SU-DHL-6 (cell line): ENCODE measurements at regions not wholly inside any gene's neighbourhood (a gene's known extent, or its start where the extent isn't known, plus 50 kb on each side); places are given as distances from the start of the nearest gene placed in this dataset.

Source experiments
- H2AFZ ChIP-seq: fragments of 200-600 bp; sonication (generic); 2 replicates; pipeline ENCODE4 v1.6.1; 2014; ENCODE audit warnings: low read depth, mild to moderate bottlenecking, moderate library complexity, mixed read lengths, antibody characterized with exemption, low read length; ENCODE audit not compliant: severe bottlenecking
- H3F3A ChIP-seq: fragments of 200-600 bp; shearing (Covaris generic); 2 replicates; pipeline ENCODE4 v1.6.0; 2016; ENCODE audit warnings: antibody characterized with exemption, mild to moderate bottlenecking; ENCODE audit not compliant: insufficient read depth
- H3K27ac ChIP-seq: fragments of 200-600 bp; sonication (generic); 2 replicates; pipeline ENCODE4 v1.5.1; 2016; ENCODE audit warnings: low read depth, mild to moderate bottlenecking, low read length, moderate library complexity, mixed read lengths
- H3K27me3 ChIP-seq: fragments of 200-600 bp; sonication (generic), shearing (Covaris generic); 2 replicates; pipeline ENCODE4 v1.6.0; 2014; ENCODE audit warnings: mild to moderate bottlenecking, low read length
- H3K36me3 ChIP-seq: fragments of 200-600 bp; sonication (generic); 2 replicates; pipeline ENCODE4 v1.6.1; 2014; ENCODE audit warnings: mild to moderate bottlenecking, low read length, mixed read lengths
- H3K4me2 ChIP-seq: fragments of 300-600, 200-600 bp; shearing (Covaris generic), sonication (generic); 2 replicates; pipeline ENCODE4 v1.6.0; 2014; ENCODE audit warnings: low read length, low read depth, mild to moderate bottlenecking; ENCODE audit not compliant: poor library complexity, severe bottlenecking
- H3K4me3 ChIP-seq: fragments of 200-600 bp; sonication (generic); 2 replicates; pipeline ENCODE4 v1.5.1; 2014; ENCODE audit warnings: antibody characterized with exemption, low read length, mild to moderate bottlenecking, mixed read lengths; ENCODE audit not compliant: insufficient read depth, poor library complexity, severe bottlenecking
- H3K79me2 ChIP-seq: fragments of 200-600 bp; sonication (generic); 2 replicates; pipeline ENCODE4 v1.6.1; 2014; ENCODE audit warnings: mild to moderate bottlenecking, low read length, moderate library complexity; ENCODE audit not compliant: insufficient read depth
- H3K9ac ChIP-seq: fragments of 200-600 bp; sonication (generic); 2 replicates; pipeline ENCODE4 v1.7.0; 2014; ENCODE audit warnings: mild to moderate bottlenecking, low read length
- H3K9me2 ChIP-seq: fragments of 200-600 bp; sonication (generic); replicated peaks from 2 replicates; pipeline ENCODE4 v1.6.1; 2014; ENCODE audit warnings: low read length; ENCODE audit not compliant: insufficient read depth
- H3K9me3 ChIP-seq: fragments of 200-600 bp; sonication (generic); 2 replicates; pipeline ENCODE4 v1.6.1; 2014; ENCODE audit warnings: low read length, mixed read lengths; ENCODE audit not compliant: insufficient read depth
- H4K20me1 ChIP-seq: fragments of 200-600 bp; sonication (generic); 2 replicates; pipeline ENCODE4 v1.6.1; 2014; ENCODE audit warnings: low read depth, mild to moderate bottlenecking, antibody characterized with exemption, low read length, moderate library complexity, mixed read lengths
- CTCF ChIP-seq: fragments of 200-600 bp; sonication (generic); IDR thresholded peaks from one replicate; pipeline ENCODE4 v1.5.1; 2017; ENCODE audit warnings: antibody characterized with exemption, mild to moderate bottlenecking, low read length, moderate library complexity; ENCODE audit not compliant: insufficient read depth, poor library complexity, severe bottlenecking
- EZH2phosphoT487 ChIP-seq: fragments of 200-600 bp; sonication (generic), shearing (Covaris generic); conservative IDR thresholded peaks from 2 replicates; pipeline ENCODE4 v1.6.1; 2018; ENCODE audit warnings: mild to moderate bottlenecking, antibody characterized with exemption, low read length, moderate library complexity, mixed read lengths

- TF ChIP-seq CTCF = no peak
- no peak for TF ChIP-seq EZH2phosphoT487
- H2AFZ ChIP-seq = no peak overlapping the region
- no peak overlapping the region for H3K4me2 ChIP-seq
- no peak overlapping the region for H3K27ac ChIP-seq
- H3K27me3 ChIP-seq = no peaks in the 10 kb centered on the region
- no peaks in the 10 kb centered on the region for H3K9me3 ChIP-seq
- no peak overlapping the region for H3K9ac ChIP-seq
- H3F3A ChIP-seq = no peaks in the 10 kb centered on the region
- no peaks in the 10 kb centered on the region for H4K20me1 ChIP-seq
- H3K4me3 ChIP-seq = no peak overlapping the region
- no peaks in the 10 kb centered on the region for H3K79me2 ChIP-seq
- H3K9me2 ChIP-seq = no peaks in the 10 kb centered on the region
- H3K36me3 ChIP-seq = no peaks in the 10 kb centered on the region
These were observed 279.0 kb downstream of the GRIN2B start for GRCh38 chr12:13702381-13702780.

- H3K27ac ChIP-seq = no peak overlapping the region
- no peak overlapping the region for H2AFZ ChIP-seq
- H3K4me3 ChIP-seq = no peak overlapping the region
- H3K9me2 ChIP-seq = no peaks in the 10 kb centered on the region
- no peaks in the 10 kb centered on the region for H3K9me3 ChIP-seq
- H3K9ac ChIP-seq = no peak overlapping the region
- H3K27me3 ChIP-seq = no peaks in the 10 kb centered on the region
- H3K4me2 ChIP-seq = no peak overlapping the region
- no peaks in the 10 kb centered on the region for H4K20me1 ChIP-seq
- no peaks in the 10 kb centered on the region for H3F3A ChIP-seq
- no peaks in the 10 kb centered on the region for H3K79me2 ChIP-seq
- no peaks in the 10 kb centered on the region for H3K36me3 ChIP-seq
- TF ChIP-seq CTCF (no peak), EZH2phosphoT487 (no peak)
These were observed 279.9 kb downstream of the GRIN2B start for GRCh38 chr12:13701502-13701901.

GRCh38 chr12:13697973-13698372, 283.4 kb downstream of the GRIN2B start:
- Histone ChIP-seq H3K36me3 (no peaks in the 10 kb centered on the region), H3K27ac (no peak overlapping the region), H3K9me2 (no peaks in the 10 kb centered on the region), H3F3A (no peaks in the 10 kb centered on the region), H4K20me1 (no peaks in the 10 kb centered on the region), H3K4me2 (no peak overlapping the region), H2AFZ (no peak overlapping the region), H3K4me3 (no peak overlapping the region), H3K27me3 (no peaks in the 10 kb centered on the region), H3K9me3 (no peaks in the 10 kb centered on the region), H3K79me2 (no peaks in the 10 kb centered on the region), H3K9ac (no peak overlapping the region)
- TF ChIP-seq CTCF (no peak), EZH2phosphoT487 (no peak)
